ENCODE measurements at regions not wholly inside any gene's neighbourhood (a gene's known extent, or its start where the extent isn't known, plus 50 kb on each side); places are given as distances from the start of the nearest gene placed in this dataset.

- DNase-seq (ENCODE audit: unreplicated experiment) = no peak
- intact Hi-C loops (cut with micrococcal nuclease) = no loop called here
- Mint-ChIP-seq H3K27ac (ENCODE audit: low read depth, unreplicated experiment) (no peak overlapping the region), H3K36me3 (ENCODE audit: insufficient read depth, unreplicated experiment) (no peaks in the 10 kb centered on the region), H3K4me3 (ENCODE audit: unreplicated experiment) (no peak overlapping the region), H3K4me1 (ENCODE audit: insufficient read depth, unreplicated experiment) (no peaks in the 10 kb centered on the region), H3K9me3 (ENCODE audit: unreplicated experiment) (peaks cover 7% of the 10 kb centered on the region), H3K27me3 (ENCODE audit: insufficient read depth, unreplicated experiment) (no peaks in the 10 kb centered on the region)
- BruUV-seq (replicated peaks) = no TSS peak
- POLR2A ChIA-PET = no interaction called here
- no peak for TF ChIP-seq CTCF (IDR thresholded peaks at IDR 0.05; ENCODE audit: unreplicated experiment)
- CTCF ChIA-PET = no interaction called here
These were observed 197.4 kb upstream of the DIO3 start for GRCh38 chr14:101363880-101364391.

- no peaks in the 10 kb centered on the region for H3K4me1 Mint-ChIP-seq (ENCODE audit: insufficient read depth, unreplicated experiment)
These were observed 196.6 kb upstream of the DIO3 start for GRCh38 chr14:101364503-101365328.

GRCh38 chr14:101365329-101366158 lies 195.8 kb upstream of the DIO3 start:
- Mint-ChIP-seq H3K27ac (ENCODE audit: low read depth, unreplicated experiment) (no peak overlapping the region), H3K27me3 (ENCODE audit: insufficient read depth, unreplicated experiment) (no peaks in the 10 kb centered on the region), H3K36me3 (ENCODE audit: insufficient read depth, unreplicated experiment) (no peaks in the 10 kb centered on the region), H3K4me1 (ENCODE audit: insufficient read depth, unreplicated experiment) (no peaks in the 10 kb centered on the region), H3K9me3 (ENCODE audit: unreplicated experiment) (peaks cover 7% of the 10 kb centered on the region), H3K4me3 (ENCODE audit: unreplicated experiment) (no peak overlapping the region)
- BruUV-seq (replicated peaks) = no TSS peak
- intact Hi-C loops (cut with micrococcal nuclease) = no loop called here
- DNase-seq (ENCODE audit: unreplicated experiment) = no peak
- no peak for TF ChIP-seq CTCF (IDR thresholded peaks at IDR 0.05; ENCODE audit: unreplicated experiment)
- POLR2A ChIA-PET = interaction anchor here (0.7 kb wide), 1 partner anchor 33 kb away, joined by 3 read pairs; no protein-coding TSS in a partner anchor
- CTCF ChIA-PET = no interaction called here

More at GRCh38 chr14:101364503-101365328, 196.6 kb upstream of the DIO3 start:
- no peak for TF ChIP-seq CTCF (IDR thresholded peaks at IDR 0.05; ENCODE audit: unreplicated experiment)
- POLR2A ChIA-PET = interaction anchor here (0.7 kb wide), 1 partner anchor 32 kb away, joined by 3 read pairs; no protein-coding TSS in a partner anchor
- Mint-ChIP-seq H3K9me3 (ENCODE audit: unreplicated experiment) (peaks cover 7% of the 10 kb centered on the region), H3K27ac (ENCODE audit: low read depth, unreplicated experiment) (no peak overlapping the region), H3K4me3 (ENCODE audit: unreplicated experiment) (no peak overlapping the region), H3K36me3 (ENCODE audit: insufficient read depth, unreplicated experiment) (no peaks in the 10 kb centered on the region), H3K27me3 (ENCODE audit: insufficient read depth, unreplicated experiment) (no peaks in the 10 kb centered on the region)
- intact Hi-C loops (cut with micrococcal nuclease) = no loop called here
- CTCF ChIA-PET = no interaction called here
- no peak for DNase-seq (ENCODE audit: unreplicated experiment)
- BruUV-seq (replicated peaks) = no TSS peak
